GM18508 (cell line): ENCODE measurements at regions not wholly inside any gene's neighbourhood (a gene's known extent, or its start where the extent isn't known, plus 50 kb on each side); places are given as distances from the start of the nearest gene placed in this dataset.

Experiments
- ATAC-seq: cut with Tn5 transposase; IDR thresholded peaks from one replicate; pipeline ENCODE4 v1.9.1; 2021; ENCODE audit warnings: moderate number of reproducible peaks; ENCODE audit not compliant: insufficient read depth, unreplicated experiment

DNA sequence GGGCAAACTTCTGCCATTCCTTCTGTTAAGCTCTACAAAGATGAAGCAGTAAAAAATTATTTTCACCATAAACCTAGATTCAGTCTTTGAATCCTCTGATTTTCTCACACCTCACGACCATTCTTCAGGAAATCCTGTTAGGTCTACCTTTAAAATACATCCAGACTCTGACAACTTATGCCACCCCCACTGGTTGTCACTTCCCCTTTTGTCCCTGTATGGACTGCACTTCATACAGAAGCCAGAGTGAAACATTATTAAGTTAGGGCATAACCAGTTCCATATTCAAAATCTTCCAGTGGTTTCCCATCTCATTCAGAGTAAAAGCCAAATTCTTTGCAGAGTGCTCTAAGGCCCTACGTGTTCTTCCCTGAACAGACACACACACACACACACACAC lies 499.8 kb downstream of the RASEF start:
- no peak for ATAC-seq

DNA sequence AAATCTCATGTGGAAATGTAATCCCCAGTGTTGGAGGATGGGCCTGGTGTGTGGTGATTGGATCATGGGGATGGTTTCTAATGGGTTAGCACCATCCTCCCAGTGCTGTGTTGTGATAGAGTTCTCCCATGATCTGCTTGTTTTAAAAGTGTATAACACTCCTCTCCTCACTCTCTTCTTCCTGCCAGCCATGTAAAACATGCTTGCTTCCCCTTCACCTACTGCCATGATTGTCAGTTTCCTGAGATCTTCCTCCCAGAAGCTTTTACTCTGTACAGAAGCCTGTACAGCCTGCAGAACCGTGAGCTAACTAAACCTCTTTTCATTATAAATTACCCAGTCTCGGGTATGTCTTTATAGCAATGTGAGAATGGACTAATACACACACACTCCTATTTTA lies 499.1 kb downstream of the RASEF start:
- no peak for ATAC-seq

DNA sequence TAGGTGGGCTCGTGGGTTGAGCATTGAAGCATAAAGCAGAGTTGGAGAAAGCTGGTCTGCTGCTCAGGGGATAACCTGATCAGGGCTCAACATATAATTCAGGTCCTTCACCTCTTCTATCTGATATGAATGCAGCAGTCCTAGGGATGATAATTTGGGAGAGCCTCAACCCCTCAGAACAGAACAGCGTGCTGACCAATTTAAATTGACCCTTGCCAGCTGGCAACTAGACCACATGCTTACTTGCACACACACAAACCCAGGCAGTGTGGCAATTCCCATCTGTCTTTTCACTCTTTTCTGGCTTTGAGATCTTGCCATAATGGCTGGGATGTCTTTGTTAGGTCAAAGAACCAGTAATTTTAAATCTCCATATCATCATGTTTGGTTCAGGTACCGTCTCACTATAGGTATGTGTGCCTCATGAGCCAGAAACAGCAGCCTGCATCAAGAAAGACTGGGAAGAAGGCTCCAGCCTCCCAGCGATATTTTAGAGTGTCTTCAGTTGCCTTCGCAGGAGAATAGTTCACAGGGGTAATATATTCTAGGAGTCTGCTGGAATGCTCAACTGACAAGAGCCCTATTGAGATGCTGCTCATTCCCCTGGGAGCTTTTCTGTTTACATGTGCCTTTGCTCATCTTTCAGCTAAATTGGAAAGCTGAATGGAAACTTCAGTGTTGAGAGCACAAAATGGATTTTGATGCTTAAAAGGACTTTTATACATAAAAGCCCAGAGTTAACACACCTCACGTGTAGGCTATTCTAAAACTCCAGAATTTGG lies 497.6 kb downstream of the RASEF start:
- ATAC-seq: no peak

- ATAC-seq: no peak
Observed at GRCh38 chr9:82567953-82568352, 495.0 kb downstream of the RASEF start.

GRCh38 chr9:82570226-82570625 lies 492.7 kb downstream of the RASEF start:
- no peak for ATAC-seq

DNA sequence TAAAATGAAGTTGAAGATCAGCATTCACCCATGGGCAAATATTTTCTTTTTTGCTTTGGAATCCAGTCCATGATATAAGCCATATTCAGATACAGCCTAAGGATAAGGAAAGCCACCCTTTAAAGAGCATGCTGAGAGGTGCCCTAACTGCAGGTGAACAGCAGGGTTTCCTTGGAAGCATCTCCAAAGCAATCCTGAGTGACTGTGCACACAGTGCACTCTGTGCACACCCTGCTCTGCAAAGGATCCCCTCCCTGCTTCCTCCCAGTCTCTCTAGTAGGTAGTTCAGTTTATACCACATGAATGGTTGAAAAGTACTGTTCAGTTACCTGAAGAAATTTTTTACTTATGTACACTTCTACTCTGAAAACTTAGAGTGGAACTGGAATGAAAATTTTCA lies 491.4 kb downstream of the RASEF start:
- no peak for ATAC-seq

DNA sequence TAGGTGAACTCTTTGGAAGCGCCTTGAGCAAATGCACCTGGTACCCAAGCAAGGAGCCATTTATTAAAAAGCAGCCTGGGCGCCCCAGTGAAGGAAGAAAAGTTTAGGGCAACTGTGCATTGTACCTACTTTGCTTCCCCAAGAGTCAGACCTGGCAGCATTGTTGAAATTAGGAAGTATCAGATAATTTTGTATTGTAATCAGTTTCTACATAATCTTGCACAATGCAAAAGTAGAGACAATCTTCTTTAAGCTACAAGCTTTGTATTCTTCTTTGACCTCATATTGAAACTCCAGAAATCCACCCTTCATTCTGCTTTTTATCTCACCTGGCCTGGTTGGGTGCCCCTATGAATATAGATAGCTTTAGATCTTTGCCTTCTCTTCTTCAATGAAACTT lies 490.8 kb downstream of the RASEF start:
- no peak for ATAC-seq

GRCh38 chr9:82574911-82575310 lies 488.0 kb downstream of the RASEF start:
- no peak for ATAC-seq

- no peak for ATAC-seq
Observed at GRCh38 chr9:82580921-82581320, 482.0 kb downstream of the RASEF start.

DNA sequence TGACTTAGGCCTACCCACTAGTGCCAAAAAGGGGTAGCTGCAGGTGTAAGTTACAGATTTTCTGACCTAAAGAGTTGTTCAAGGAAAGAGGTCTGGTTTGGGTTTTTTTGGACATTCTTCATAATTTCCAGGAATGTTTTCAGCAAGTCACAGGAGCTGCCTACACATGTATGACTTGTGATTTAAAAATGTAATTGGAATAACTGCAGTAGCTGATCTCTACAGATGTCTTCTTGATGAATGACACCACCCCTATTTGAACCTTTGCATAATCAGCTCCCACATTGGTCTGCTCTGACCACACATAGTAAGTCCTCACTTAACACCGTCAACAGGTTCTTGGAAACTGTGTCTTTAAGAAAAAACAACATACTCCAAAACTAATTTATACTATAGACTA lies 481.4 kb downstream of the RASEF start:
- no peak for ATAC-seq

- no peak for ATAC-seq
Observed at GRCh38 chr9:82581935-82582334, 481.0 kb downstream of the RASEF start.

GRCh38 chr9:82582693-82583092 lies 480.2 kb downstream of the RASEF start:
- ATAC-seq: no peak

GRCh38 chr9:82583524-82583923 lies 479.4 kb downstream of the RASEF start:
- ATAC-seq: no peak

DNA sequence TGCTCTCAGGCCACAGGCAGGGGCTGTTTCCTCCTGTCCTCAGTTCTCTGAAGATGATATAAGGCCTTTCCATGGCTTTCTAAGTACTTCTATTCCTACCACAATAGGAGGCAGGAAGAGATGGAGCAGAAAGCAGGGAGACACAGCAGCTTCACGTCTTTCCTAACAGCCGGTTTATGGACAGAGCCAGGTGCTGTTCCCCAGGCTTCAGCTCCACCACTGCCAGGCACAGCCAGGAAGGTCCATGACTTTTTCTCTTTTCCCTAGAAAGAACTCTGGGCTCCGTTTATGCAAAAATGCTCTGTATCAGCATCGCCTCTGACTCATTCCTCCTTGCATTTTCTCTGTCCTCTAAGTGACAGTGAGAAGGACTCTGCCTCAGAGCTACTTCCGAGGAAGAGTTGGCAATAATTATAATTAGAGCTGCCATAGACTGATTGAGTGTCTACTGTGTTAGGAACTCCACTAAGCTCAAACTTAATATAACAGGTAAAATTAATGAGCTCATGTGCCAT lies 478.5 kb downstream of the RASEF start:
- no peak for ATAC-seq

GRCh38 chr9:82586918-82587356 lies 476.0 kb downstream of the RASEF start:
- ATAC-seq: no peak

DNA sequence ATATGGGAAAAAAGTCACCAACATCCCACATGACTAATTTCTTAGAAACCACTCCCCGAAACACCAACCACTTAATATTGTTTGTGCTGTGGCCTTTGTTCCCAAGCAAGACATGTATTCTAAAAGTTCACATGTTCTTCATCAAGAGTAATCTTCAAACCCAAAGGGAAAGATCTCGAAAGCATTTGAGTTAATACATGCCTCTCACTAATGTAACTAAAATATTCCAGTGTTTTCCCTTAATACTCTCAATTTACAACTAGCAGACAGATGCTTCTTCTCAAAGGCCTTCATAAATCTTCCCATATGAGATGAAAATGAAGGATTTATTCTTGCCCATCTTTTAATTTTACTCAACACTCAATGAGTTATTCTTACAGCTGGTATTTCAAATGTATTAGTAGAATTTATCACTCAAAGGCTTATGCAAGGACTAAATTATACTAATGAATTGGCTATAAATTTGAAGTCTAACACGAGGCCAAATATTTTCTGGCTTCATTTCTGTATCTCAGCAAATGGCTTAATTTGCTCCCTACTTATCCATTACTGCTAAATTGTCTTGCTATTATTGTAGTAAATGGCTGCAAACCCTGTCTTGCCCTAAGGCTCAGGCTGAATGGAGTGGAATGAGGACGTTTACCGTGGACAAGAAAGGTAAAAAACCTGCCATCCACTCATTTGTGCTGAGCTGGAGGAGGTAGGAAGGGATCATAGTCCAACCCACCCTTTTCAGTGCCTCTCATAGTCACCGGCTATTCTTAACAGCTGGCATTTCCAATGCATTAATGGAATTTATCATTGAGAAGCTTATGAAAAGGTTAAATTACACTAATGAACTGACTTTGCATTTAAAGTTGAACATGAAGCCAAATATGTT lies 474.4 kb downstream of the RASEF start:
- ATAC-seq: no peak

- no peak for ATAC-seq
Observed at GRCh38 chr9:82590845-82591244, 472.1 kb downstream of the RASEF start.

GRCh38 chr9:82593501-82593900 lies 469.4 kb downstream of the RASEF start:
- ATAC-seq: no peak

GRCh38 chr9:82597241-82598203 lies 465.4 kb downstream of the RASEF start:
- ATAC-seq: no peak
